IMR-90 (cell line): ENCODE measurements at regions not wholly inside any gene's neighbourhood (a gene's known extent, or its start where the extent isn't known, plus 50 kb on each side); places are given as distances from the start of the nearest gene placed in this dataset.
"Not testable (repeated sequence)": the region's sequence is repeated elsewhere in the genome, so short reads cannot be mapped to it uniquely, and the experiment has no call there.

Experiments used
- ATAC-seq: fragments of 200-7000 bp; cut with Tn5 transposase; 2 replicates; pipeline ENCODE4 v1.9.1; 2020; ENCODE audit warnings: low read depth, mild to moderate bottlenecking, moderate library complexity
- BruUV-seq: library from RNA; stranded (reverse); fragments of 400-500 nt; replicated peaks from 2 replicates; lab custom pipeline; 2021; lab: Mats Ljungman, UMichigan
- CTCF ChIA-PET: fragments of 300-600 bp; formaldehyde crosslinking; extraction: SDS; loops from one replicate; lab custom pipeline; 2021; ENCODE audit warnings: antibody characterized with exemption; lab: Yijun Ruan, JAX
- POLR2A ChIA-PET: fragments of 300-600 bp; sonication (Branson Sonifier 250); formaldehyde crosslinking; loops from one replicate; lab custom pipeline; 2022; ENCODE audit warnings: antibody characterized with exemption; ENCODE audit not compliant: unreplicated experiment; lab: Charles Lee
- DNase-seq: peaks from one replicate; pipeline ENCODE4 v3.0.0; 2013
- H2AFZ ChIP-seq: replicated peaks from 2 replicates; pipeline ENCODE3; 2013; ENCODE audit warnings: low read length, mild to moderate bottlenecking; ENCODE audit not compliant: poor library complexity
- H2AK5ac ChIP-seq: 2 replicates; pipeline ENCODE4 v1.6.1; 2013; ENCODE audit warnings: low read depth, low read length, inconsistent platforms
- H2AK9ac ChIP-seq: replicated peaks from 2 replicates; pipeline ENCODE3; 2013; ENCODE audit warnings: mild to moderate bottlenecking, low read depth, low read length, moderate library complexity; ENCODE audit not compliant: poor library complexity
- H2BK120ac ChIP-seq: 2 replicates; pipeline ENCODE4 v1.6.1; 2013; ENCODE audit warnings: low read depth, low read length, inconsistent platforms
- H2BK15ac ChIP-seq: 3 replicates; pipeline ENCODE4 v1.6.1; 2013; ENCODE audit warnings: low read depth, low read length, inconsistent platforms
- H2BK20ac ChIP-seq: 2 replicates; pipeline ENCODE4 v1.6.1; 2013; ENCODE audit warnings: low read depth, mild to moderate bottlenecking, inconsistent platforms, low read length, moderate library complexity
- H2BK5ac ChIP-seq: 2 replicates; pipeline ENCODE4 v1.6.1; 2013; ENCODE audit warnings: mild to moderate bottlenecking, low read depth, low read length, inconsistent platforms; ENCODE audit not compliant: poor library complexity, severe bottlenecking
- H3K14ac ChIP-seq: replicated peaks from 2 replicates; pipeline ENCODE4 v1.6.1; 2013; ENCODE audit warnings: low read depth, low read length, inconsistent platforms
- H3K18ac ChIP-seq: 2 replicates; pipeline ENCODE4 v1.6.1; 2013; ENCODE audit warnings: low read depth, low read length, control low read depth
- H3K23ac ChIP-seq: 2 replicates; pipeline ENCODE4 v1.6.1; 2013; ENCODE audit warnings: low read depth, low read length, inconsistent platforms
- H3K27ac ChIP-seq: 2 replicates; pipeline ENCODE4 v1.5.1; 2013; ENCODE audit warnings: mild to moderate bottlenecking, control low read depth, low read length; ENCODE audit not compliant: insufficient read depth
- H3K27me3 ChIP-seq: 2 replicates; pipeline ENCODE4 v1.6.1; 2013; ENCODE audit warnings: low read length; ENCODE audit not compliant: control insufficient read depth, insufficient read depth
- H3K36me3 ChIP-seq: 2 replicates; pipeline ENCODE4 v1.6.1; 2013; ENCODE audit warnings: low read length, mixed read lengths; ENCODE audit not compliant: control insufficient read depth, insufficient read depth
- H3K4ac ChIP-seq: 2 replicates; pipeline ENCODE4 v1.6.1; 2013; ENCODE audit warnings: low read depth, low read length, inconsistent platforms
- H3K4me1 ChIP-seq: 2 replicates; pipeline ENCODE4 v1.6.1; 2013; ENCODE audit warnings: low read length, mixed read lengths; ENCODE audit not compliant: control insufficient read depth, insufficient read depth
- H3K4me2 ChIP-seq: 2 replicates; pipeline ENCODE4 v1.6.1; 2013; ENCODE audit warnings: low read depth, mild to moderate bottlenecking, control low read depth, low read length, moderate library complexity
- H3K4me3 ChIP-seq: 2 replicates; pipeline ENCODE4 v1.5.1; 2013; ENCODE audit warnings: low read depth, mild to moderate bottlenecking, control low read depth, low read length, moderate library complexity; ENCODE audit not compliant: insufficient read depth
- H3K56ac ChIP-seq: 2 replicates; pipeline ENCODE4 v1.6.1; 2013; ENCODE audit warnings: low read length, inconsistent platforms; ENCODE audit not compliant: insufficient read depth; ENCODE audit errors: extremely low read depth
- H3K79me1 ChIP-seq, 2 experiments: 2 replicates each; pipeline ENCODE4 v1.6.1; 2013; ENCODE audit warnings: low read length in 2 of 2, inconsistent platforms in 1 of 2, low read depth in 1 of 2
- H3K9ac ChIP-seq: 2 replicates; pipeline ENCODE4 v1.6.1; 2013; ENCODE audit warnings: low read depth, low read length, control low read depth
- H3K9me1 ChIP-seq: 2 replicates; pipeline ENCODE4 v1.6.1; 2013; ENCODE audit warnings: low read length, inconsistent platforms; ENCODE audit not compliant: insufficient read depth
- H3K9me3 ChIP-seq: 2 replicates; pipeline ENCODE4 v1.6.1; 2013; ENCODE audit warnings: low read length; ENCODE audit not compliant: control insufficient read depth, insufficient read depth
- H4K20me1 ChIP-seq: 2 replicates; pipeline ENCODE4 v1.6.1; 2013; ENCODE audit warnings: low read length, inconsistent platforms; ENCODE audit not compliant: insufficient read depth
- H4K5ac ChIP-seq: 2 replicates; pipeline ENCODE4 v1.6.1; 2013; ENCODE audit warnings: mild to moderate bottlenecking, low read depth, low read length, control low read depth
- H4K8ac ChIP-seq, 2 experiments: 2 replicates each; pipeline ENCODE4 v1.6.1; 2013; ENCODE audit warnings: low read depth in 2 of 2, low read length in 2 of 2, control low read depth in 1 of 2, inconsistent platforms in 1 of 2
- H4K91ac ChIP-seq: 2 replicates; pipeline ENCODE4 v1.6.1; 2013; ENCODE audit warnings: low read depth, low read length, inconsistent platforms; ENCODE audit not compliant: insufficient read depth
- WGBS, 2 experiments: methylation state at CpG; one replicate each; pipeline versions ENCODE4 v1.1.5 to v1.1.7; 2013; ENCODE audit warnings: missing lambda C conversion rate in 2 of 2; ENCODE audit not compliant: insufficient read length in 1 of 2; ENCODE audit errors: extremely low coverage in 2 of 2; 5-methylcytosine and 5-hydroxymethylcytosine counted together
- dilution Hi-C: fragments of 300-500 bp; cut with HindIII; formaldehyde crosslinking; loops from one replicate; pipeline ENCODE4 v1.14.3; 2018; ENCODE audit warnings: low sequenced_read_pairs; ENCODE audit not compliant: unreplicated experiment
- in situ Hi-C: fragments of 300-500 bp; cut with MboI; formaldehyde crosslinking; loops from 3 replicates; pipeline ENCODE4 v1.14.3; 2019; ENCODE audit warnings: low sequenced_read_pairs, inconsistent platforms, mixed read lengths
- intact Hi-C: fragments of 100-400 bp; cut with micrococcal nuclease; formaldehyde crosslinking; loops from 2 replicates; pipeline ENCODE4 v1.10.0; 2022

- in situ Hi-C loops, H3K27ac ChIP-seq: not testable (repeated sequence)
These were observed 130.5 kb upstream of the SEMA6A start for GRCh38 chr5:116705121-116705519.

More at GRCh38 chr5:116705121-116705519, 130.5 kb upstream of the SEMA6A start:
- H4K91ac ChIP-seq, BruUV-seq, POLR2A ChIA-PET, H3K27me3 ChIP-seq, H3K4me2 ChIP-seq, H3K14ac ChIP-seq, H2AFZ ChIP-seq, H3K9me1 ChIP-seq, ATAC-seq, H3K23ac ChIP-seq, H4K20me1 ChIP-seq, H2BK120ac ChIP-seq, H3K9me3 ChIP-seq, H4K5ac ChIP-seq, H3K4me1 ChIP-seq, H3K18ac ChIP-seq, H3K4ac ChIP-seq, intact Hi-C loops, H2AK9ac ChIP-seq, dilution Hi-C loops, H2AK5ac ChIP-seq, H3K79me1 ChIP-seq, H3K9ac ChIP-seq, H3K36me3 ChIP-seq, H4K8ac ChIP-seq, H2BK5ac ChIP-seq, H2BK20ac ChIP-seq, H2BK15ac ChIP-seq, H3K56ac ChIP-seq, H3K4me3 ChIP-seq, CTCF ChIA-PET, DNase-seq: not testable (repeated sequence)
- WGBS, 2 experiments: 17% methylated on average over 1 of the region's 3 CpGs; no CpG with 5 or more reads in 1 of the 2 experiments
